Endodermal cell (in vitro differentiated cells): ENCODE measurements at regions not wholly inside any gene's neighbourhood (a gene's known extent, or its start where the extent isn't known, plus 50 kb on each side); places are given as distances from the start of the nearest gene placed in this dataset.

Experiments
- DNase-seq: peaks from one replicate; pipeline ENCODE4 v3.0.0-alpha.2; 2017
- H3K27ac ChIP-seq: 2 replicates; pipeline ENCODE4 v1.5.1; 2013; ENCODE audit warnings: mild to moderate bottlenecking, low read depth, low read length, moderate library complexity
- H3K27me3 ChIP-seq: 2 replicates; pipeline ENCODE4 v1.6.1; 2013; ENCODE audit warnings: mild to moderate bottlenecking, low read length, moderate library complexity; ENCODE audit not compliant: insufficient read depth, control insufficient read depth, poor library complexity, severe bottlenecking
- H3K36me3 ChIP-seq: 2 replicates; pipeline ENCODE4 v1.7.0; 2013; ENCODE audit warnings: mild to moderate bottlenecking, low read length, moderate library complexity; ENCODE audit not compliant: control insufficient read depth, insufficient read depth
- H3K4me1 ChIP-seq: one replicate; pipeline ENCODE4 v1.7.0; 2013; ENCODE audit warnings: low read length; ENCODE audit not compliant: control insufficient read depth, insufficient read depth
- H3K4me3 ChIP-seq: 2 replicates; pipeline ENCODE4 v1.5.1; 2013; ENCODE audit warnings: mild to moderate bottlenecking, low read length, moderate library complexity
- H3K9ac ChIP-seq: 2 replicates; pipeline ENCODE4 v1.6.1; 2013; ENCODE audit warnings: mild to moderate bottlenecking, low read length, moderate library complexity; ENCODE audit not compliant: poor library complexity, severe bottlenecking; ENCODE audit errors: extremely low read depth
- H3K9me3 ChIP-seq: 2 replicates; pipeline ENCODE4 v1.6.1; 2013; ENCODE audit warnings: mild to moderate bottlenecking, low read length, moderate library complexity; ENCODE audit not compliant: control insufficient read depth
- H3K27ac Mint-ChIP-seq: 2 replicates; pipeline ENCODE4 v1.8.0; 2020; ENCODE audit warnings: mixed read lengths
- H3K27me3 Mint-ChIP-seq: 2 replicates; pipeline ENCODE4 v1.8.0; 2021; ENCODE audit warnings: mild to moderate bottlenecking, mixed read lengths; ENCODE audit not compliant: insufficient read depth
- H3K36me3 Mint-ChIP-seq: 2 replicates; pipeline ENCODE4 v1.8.0; 2020; ENCODE audit warnings: low read depth, mixed read lengths
- H3K4me1 Mint-ChIP-seq: 2 replicates; pipeline ENCODE4 v1.8.0; 2020; ENCODE audit warnings: mixed read lengths
- H3K4me3 Mint-ChIP-seq: 2 replicates; pipeline ENCODE4 v1.8.0; 2020; ENCODE audit warnings: mild to moderate bottlenecking, moderate library complexity, mixed read lengths
- H3K9me3 Mint-ChIP-seq: 2 replicates; pipeline ENCODE4 v1.8.0; 2020; ENCODE audit warnings: mild to moderate bottlenecking, mixed read lengths
- WGBS, 2 experiments: methylation state at CpG; one replicate each; pipeline versions ENCODE4 v1.1.5 to v1.1.7; 2013; ENCODE audit warnings: missing lambda C conversion rate in 2 of 2, mixed read lengths in 1 of 2; ENCODE audit not compliant: insufficient coverage in 1 of 2, insufficient read length in 1 of 2; 5-methylcytosine and 5-hydroxymethylcytosine counted together
- TF ChIP-seq, protein P1 (sequence below): fragments of 200-600 bp; sonication (generic); conservative IDR thresholded peaks from 2 replicates; pipeline ENCODE4 v1.5.0; 2021; ENCODE audit warnings: antibody characterized with exemption, mild to moderate bottlenecking

DNA sequence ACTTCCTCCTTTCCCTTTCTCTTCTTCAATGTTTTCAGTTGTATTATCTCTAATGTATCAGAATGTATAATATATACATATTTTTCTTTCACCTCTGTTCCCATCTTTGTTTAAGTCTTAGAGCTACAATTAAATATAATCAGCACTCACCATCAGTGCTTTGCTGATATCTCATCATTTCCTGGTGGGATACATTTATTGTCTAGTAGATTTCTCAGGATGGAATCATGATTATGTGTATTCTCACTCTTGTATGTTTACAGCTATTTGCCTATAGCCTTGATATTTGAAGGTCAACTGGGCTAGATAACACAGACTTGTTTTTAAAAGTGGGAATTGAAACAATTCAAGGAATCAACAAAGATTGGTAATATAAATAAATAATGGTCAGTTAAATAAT, 124.9 kb upstream of the EEA1 start:
- H3K27ac Mint-ChIP-seq, result no peak overlapping the region
- H3K4me3 Mint-ChIP-seq, result no peak overlapping the region
- H3K36me3 Mint-ChIP-seq, result no peaks in the 10 kb centered on the region
- TF ChIP-seq, protein P1, sequence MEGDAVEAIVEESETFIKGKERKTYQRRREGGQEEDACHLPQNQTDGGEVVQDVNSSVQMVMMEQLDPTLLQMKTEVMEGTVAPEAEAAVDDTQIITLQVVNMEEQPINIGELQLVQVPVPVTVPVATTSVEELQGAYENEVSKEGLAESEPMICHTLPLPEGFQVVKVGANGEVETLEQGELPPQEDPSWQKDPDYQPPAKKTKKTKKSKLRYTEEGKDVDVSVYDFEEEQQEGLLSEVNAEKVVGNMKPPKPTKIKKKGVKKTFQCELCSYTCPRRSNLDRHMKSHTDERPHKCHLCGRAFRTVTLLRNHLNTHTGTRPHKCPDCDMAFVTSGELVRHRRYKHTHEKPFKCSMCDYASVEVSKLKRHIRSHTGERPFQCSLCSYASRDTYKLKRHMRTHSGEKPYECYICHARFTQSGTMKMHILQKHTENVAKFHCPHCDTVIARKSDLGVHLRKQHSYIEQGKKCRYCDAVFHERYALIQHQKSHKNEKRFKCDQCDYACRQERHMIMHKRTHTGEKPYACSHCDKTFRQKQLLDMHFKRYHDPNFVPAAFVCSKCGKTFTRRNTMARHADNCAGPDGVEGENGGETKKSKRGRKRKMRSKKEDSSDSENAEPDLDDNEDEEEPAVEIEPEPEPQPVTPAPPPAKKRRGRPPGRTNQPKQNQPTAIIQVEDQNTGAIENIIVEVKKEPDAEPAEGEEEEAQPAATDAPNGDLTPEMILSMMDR, result no peak
- Histone ChIP-seq H3K9me3 (no peaks in the 10 kb centered on the region), H3K27ac (no peak overlapping the region), H3K9ac (no peak overlapping the region), H3K36me3 (no peaks in the 10 kb centered on the region), H3K4me1 (peaks cover 9% of the 10 kb centered on the region), H3K27me3 (no peaks in the 10 kb centered on the region), H3K4me3 (no peak overlapping the region)
- no peaks in the 10 kb centered on the region for H3K9me3 Mint-ChIP-seq
- DNase-seq, result no peak
- peaks cover 7% of the 10 kb centered on the region for H3K27me3 Mint-ChIP-seq
- peaks cover 40% of the 10 kb centered on the region for H3K4me1 Mint-ChIP-seq

DNA sequence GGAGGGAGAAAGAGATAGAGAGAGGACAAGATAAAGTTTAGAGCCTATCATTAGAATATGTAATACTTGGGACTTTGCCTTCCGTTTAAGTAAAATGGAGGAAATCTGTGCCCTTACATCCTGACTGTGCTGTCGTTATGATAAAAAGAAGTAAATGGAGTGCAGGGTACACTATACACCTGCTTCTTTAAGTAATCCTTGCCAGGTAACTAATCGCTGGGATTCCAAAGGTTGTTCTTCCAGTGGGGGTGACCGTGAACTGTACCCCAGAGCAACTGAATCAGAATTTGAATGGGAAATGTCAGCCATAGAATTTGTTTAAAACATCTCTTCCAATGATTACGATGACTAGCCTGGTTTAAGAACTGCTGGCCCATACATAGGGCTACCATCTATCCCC, 126.1 kb upstream of the EEA1 start:
- H3K27me3 ChIP-seq, result no peaks in the 10 kb centered on the region
- TF ChIP-seq, protein P1, result no peak
- WGBS, 2 experiments, result 74 to 87% methylated on average over 4 to 5 of the region's 5 CpGs
- H3K27ac Mint-ChIP-seq, result no peak overlapping the region
- H3K27me3 Mint-ChIP-seq, result peaks cover 8% of the 10 kb centered on the region
- H3K4me1 ChIP-seq, result peaks cover 6% of the 10 kb centered on the region
- no peak overlapping the region for H3K27ac ChIP-seq
- no peak for DNase-seq
- no peak overlapping the region for H3K4me3 ChIP-seq
- H3K4me1 Mint-ChIP-seq, result peaks cover 35% of the 10 kb centered on the region
- no peaks in the 10 kb centered on the region for H3K9me3 ChIP-seq
- no peaks in the 10 kb centered on the region for H3K36me3 ChIP-seq
- H3K9ac ChIP-seq, result no peak overlapping the region
- H3K4me3 Mint-ChIP-seq, result no peak overlapping the region
- no peaks in the 10 kb centered on the region for H3K9me3 Mint-ChIP-seq
- H3K36me3 Mint-ChIP-seq, result no peaks in the 10 kb centered on the region

DNA sequence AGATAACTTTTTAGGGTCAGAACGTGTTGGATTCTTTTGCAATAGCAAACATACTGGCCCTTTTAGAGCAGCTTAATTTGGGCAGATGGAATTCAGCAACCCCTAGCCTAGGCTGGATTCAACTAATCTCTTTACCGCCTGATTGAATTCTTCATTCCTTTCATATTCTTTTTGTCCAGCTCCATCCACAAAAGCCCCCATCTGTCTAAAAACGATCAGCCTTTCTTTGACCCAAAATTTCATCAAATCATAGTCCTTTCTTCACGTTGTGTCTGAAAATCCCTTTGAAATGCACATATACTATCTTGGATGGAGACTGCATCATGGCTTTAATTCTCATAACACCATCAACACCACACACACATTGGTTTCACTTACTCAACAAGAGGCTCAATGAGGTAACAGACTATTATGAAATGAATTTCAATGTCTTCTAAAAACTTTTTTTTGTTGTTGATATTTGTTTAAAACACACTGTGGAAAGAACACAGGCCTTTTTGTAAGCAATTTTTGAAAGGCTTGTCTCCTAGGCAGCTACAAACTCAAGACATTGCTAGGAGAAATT, 128.0 kb upstream of the EEA1 start:
- no peaks in the 10 kb centered on the region for H3K36me3 Mint-ChIP-seq
- WGBS, 2 experiments, result 79% methylated on average over 4 of the region's 4 CpGs
- Histone ChIP-seq H3K36me3 (no peaks in the 10 kb centered on the region), H3K4me3 (no peak overlapping the region), H3K9me3 (no peaks in the 10 kb centered on the region), H3K27me3 (no peaks in the 10 kb centered on the region), H3K9ac (no peak overlapping the region), H3K27ac (no peak overlapping the region), H3K4me1 (peaks cover 16% of the 10 kb centered on the region)
- DNase-seq, result no peak
- no peak overlapping the region for H3K4me3 Mint-ChIP-seq
- TF ChIP-seq, protein P1, result no peak
- H3K27me3 Mint-ChIP-seq, result peaks cover 8% of the 10 kb centered on the region
- no peaks in the 10 kb centered on the region for H3K9me3 Mint-ChIP-seq
- H3K4me1 Mint-ChIP-seq, result peaks cover 43% of the 10 kb centered on the region
- no peak overlapping the region for H3K27ac Mint-ChIP-seq
